MM.1S (cell line): ENCODE measurements at regions not wholly inside any gene's neighbourhood (a gene's known extent, or its start where the extent isn't known, plus 50 kb on each side); places are given as distances from the start of the nearest gene placed in this dataset.

Experiments used
- DNase-seq: peaks from one replicate; pipeline ENCODE4 v3.0.0-alpha.2; 2015
- H2AFZ ChIP-seq: fragments of 300-600 bp; sonication (generic); 2 replicates; pipeline ENCODE4 v1.6.0; 2016; ENCODE audit warnings: antibody characterized with exemption, low read length
- H3F3A ChIP-seq: fragments of 300-600 bp; sonication (generic); 2 replicates; pipeline ENCODE4 v1.6.1; 2016; ENCODE audit warnings: mild to moderate bottlenecking, antibody characterized with exemption, low read length, moderate library complexity, mixed read lengths; ENCODE audit not compliant: insufficient read depth
- H3K27ac ChIP-seq: fragments of 300-600 bp; sonication (generic); 2 replicates; pipeline ENCODE4 v1.5.1; 2016; ENCODE audit warnings: mild to moderate bottlenecking, low read length
- H3K27me3 ChIP-seq: fragments of 300-600 bp; sonication (generic); replicated peaks from 2 replicates; pipeline ENCODE4 v1.6.0; 2016; ENCODE audit warnings: low read length; ENCODE audit not compliant: insufficient read depth
- H3K36me3 ChIP-seq: fragments of 300-600 bp; sonication (generic); replicated peaks from 2 replicates; pipeline ENCODE4 v1.6.1; 2016; ENCODE audit warnings: mild to moderate bottlenecking, low read length, mixed read lengths; ENCODE audit not compliant: insufficient read depth
- H3K4me1 ChIP-seq: fragments of 300-600 bp; sonication (generic); 2 replicates; pipeline ENCODE4 v1.6.1; 2016; ENCODE audit warnings: low read length, mixed read lengths
- H3K4me2 ChIP-seq: fragments of 300-600 bp; sonication (generic); 2 replicates; pipeline ENCODE4 v1.6.0; 2016; ENCODE audit warnings: low read depth, low read length
- H3K4me3 ChIP-seq: fragments of 300-600 bp; sonication (generic); 2 replicates; pipeline ENCODE4 v1.5.1; 2016; ENCODE audit warnings: low read length, mixed read lengths
- H3K79me2 ChIP-seq: fragments of 300-600 bp; sonication (generic); 2 replicates; pipeline ENCODE4 v1.6.1; 2016; ENCODE audit warnings: mixed run types, low read length, mixed read lengths
- H3K9ac ChIP-seq: fragments of 300-600 bp; sonication (generic); 2 replicates; pipeline ENCODE4 v1.6.1; 2016; ENCODE audit warnings: low read length, mixed read lengths
- H3K9me2 ChIP-seq: fragments of 300-600 bp; sonication (generic); replicated peaks from 2 replicates; pipeline ENCODE4 v1.6.1; 2016; ENCODE audit warnings: mild to moderate bottlenecking, low read length, mixed read lengths; ENCODE audit not compliant: insufficient read depth
- H3K9me3 ChIP-seq: fragments of 300-600 bp; sonication (generic); replicated peaks from 2 replicates; pipeline ENCODE4 v1.6.1; 2016; ENCODE audit warnings: mild to moderate bottlenecking, low read length, mixed read lengths; ENCODE audit not compliant: insufficient read depth
- H4K20me1 ChIP-seq: fragments of 300-600 bp; sonication (generic); 2 replicates; pipeline ENCODE4 v1.6.1; 2016; ENCODE audit warnings: mild to moderate bottlenecking, low read length, moderate library complexity, mixed read lengths; ENCODE audit not compliant: insufficient read depth
- CTCF ChIP-seq: fragments of 300-600 bp; sonication (generic); IDR thresholded peaks from 2 replicates; pipeline ENCODE4 v1.5.1; 2016; ENCODE audit warnings: antibody characterized with exemption, low read length, mixed read lengths
- EZH2 ChIP-seq: fragments of 300-600 bp; sonication (generic); optimal IDR thresholded peaks from 2 replicates; pipeline ENCODE3; 2017; ENCODE audit warnings: low read depth, mild to moderate bottlenecking, antibody characterized with exemption, low read length, mixed read lengths
- EZH2phosphoT487 ChIP-seq: fragments of 300-600 bp; sonication (generic); IDR thresholded peaks from 2 replicates; pipeline ENCODE4 v1.6.1; 2018; ENCODE audit warnings: antibody characterized with exemption, low read length

- H3K4me1 ChIP-seq = peaks cover 38% of the 10 kb centered on the region
- peaks cover 22% of the 10 kb centered on the region for H3F3A ChIP-seq
- no peaks in the 10 kb centered on the region for H4K20me1 ChIP-seq
- H3K27ac ChIP-seq = peak overlapping the region; percentile 99
- DNase-seq = peak; percentile 96
- H3K27me3 ChIP-seq = no peaks in the 10 kb centered on the region
- peak overlapping the region; percentile 75 for H3K4me2 ChIP-seq
- TF ChIP-seq EZH2phosphoT487 = no peak
- TF ChIP-seq CTCF = peak; percentile 23
- H3K9me3 ChIP-seq = no peaks in the 10 kb centered on the region
- H3K36me3 ChIP-seq = no peaks in the 10 kb centered on the region
- H3K79me2 ChIP-seq = no peaks in the 10 kb centered on the region
- H3K9me2 ChIP-seq = no peaks in the 10 kb centered on the region
- H3K9ac ChIP-seq = peak overlapping the region; percentile 82
- H2AFZ ChIP-seq = 0 out of 2 replicates have a peak overlapping the region, but pooled peaks have one; percentile 4
- peak overlapping the region; percentile 37 for H3K4me3 ChIP-seq
These were observed 410.0 kb upstream of the MGMT start for GRCh38 chr10:129056734-129057689.

- Histone ChIP-seq H3K79me2 (no peaks in the 10 kb centered on the region), H3K27ac (peak overlapping the region; percentile 99), H4K20me1 (no peaks in the 10 kb centered on the region), H2AFZ (peak overlapping the region; percentile 22), H3K9me2 (no peaks in the 10 kb centered on the region), H3K9me3 (no peaks in the 10 kb centered on the region), H3F3A (peaks cover 22% of the 10 kb centered on the region), H3K4me2 (peak overlapping the region; percentile 75), H3K36me3 (no peaks in the 10 kb centered on the region), H3K9ac (peak overlapping the region; percentile 82), H3K27me3 (no peaks in the 10 kb centered on the region), H3K4me3 (peak overlapping the region; percentile 37), H3K4me1 (peaks cover 38% of the 10 kb centered on the region)
- DNase-seq = peak; percentile 97
- TF ChIP-seq CTCF (no peak), EZH2phosphoT487 (no peak), EZH2 (no peak)
These were observed 409.0 kb upstream of the MGMT start for GRCh38 chr10:129057856-129058663.

GRCh38 chr10:129058664-129059155 lies 408.3 kb upstream of the MGMT start:
- H3K9me2 ChIP-seq = no peaks in the 10 kb centered on the region
- H3K9ac ChIP-seq = peak overlapping the region; percentile 82

More at GRCh38 chr10:129058664-129059155, 408.3 kb upstream of the MGMT start:
- DNase-seq = no peak
- Histone ChIP-seq H3K27me3 (no peaks in the 10 kb centered on the region), H3K79me2 (no peaks in the 10 kb centered on the region), H2AFZ (peak overlapping the region; percentile 22; the same call in 1 of the 2 replicates), H4K20me1 (no peaks in the 10 kb centered on the region), H3K4me3 (no peak overlapping the region), H3K27ac (peak overlapping the region; percentile 99), H3K4me2 (peak overlapping the region; percentile 75; the same call in 1 of the 2 replicates), H3F3A (peaks cover 22% of the 10 kb centered on the region), H3K36me3 (no peaks in the 10 kb centered on the region), H3K4me1 (peaks cover 38% of the 10 kb centered on the region), H3K9me3 (no peaks in the 10 kb centered on the region)
- TF ChIP-seq EZH2 (no peak), CTCF (no peak), EZH2phosphoT487 (no peak)
